ENCODE measurements at regions not wholly inside any gene's neighbourhood (a gene's known extent, or its start where the extent isn't known, plus 50 kb on each side); places are given as distances from the start of the nearest gene placed in this dataset.

DNA sequence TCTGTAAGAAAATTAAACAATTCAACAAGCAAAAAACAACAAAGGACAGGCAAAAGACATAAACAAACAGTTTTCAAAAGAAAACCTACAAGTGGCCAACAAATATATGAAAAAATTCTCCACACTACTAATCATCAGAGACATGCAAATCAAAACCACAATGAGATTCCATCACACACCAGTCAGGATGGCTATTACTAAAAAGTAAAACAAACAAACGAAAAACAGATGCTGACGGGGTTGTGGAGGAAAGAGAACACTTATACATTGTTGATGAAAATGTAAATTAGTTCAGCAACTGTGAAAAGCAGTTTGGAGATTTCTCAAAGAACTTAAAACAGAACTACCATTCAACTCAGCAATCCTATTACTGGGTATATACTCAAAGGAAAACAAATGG is 537.6 kb downstream of the HDGFL1 start:
- Histone ChIP-seq H3K27me3 (ENCODE audit: insufficient read depth in 3 of 3, low read length in 2 of 3) (no peaks in the 10 kb centered on the region), H3K9me3 (no peaks in the 10 kb centered on the region), H3K4me3 (no peak overlapping the region), H3K27ac (no peak overlapping the region), H3K4me1 (no peaks in the 10 kb centered on the region), H3K36me3 (ENCODE audit: insufficient read depth in 1 of 2, low read depth in 1 of 2) (no peaks in the 10 kb centered on the region)
- ATAC-seq = no peak
- intact Hi-C loops (cut with DNase I) = no loop called here
- WGBS, 3 donors = 78 to 86% (median 85%) methylated on average over 2 of the region's 2 CpGs
- no peak for DNase-seq
- TF ChIP-seq, protein P1, sequence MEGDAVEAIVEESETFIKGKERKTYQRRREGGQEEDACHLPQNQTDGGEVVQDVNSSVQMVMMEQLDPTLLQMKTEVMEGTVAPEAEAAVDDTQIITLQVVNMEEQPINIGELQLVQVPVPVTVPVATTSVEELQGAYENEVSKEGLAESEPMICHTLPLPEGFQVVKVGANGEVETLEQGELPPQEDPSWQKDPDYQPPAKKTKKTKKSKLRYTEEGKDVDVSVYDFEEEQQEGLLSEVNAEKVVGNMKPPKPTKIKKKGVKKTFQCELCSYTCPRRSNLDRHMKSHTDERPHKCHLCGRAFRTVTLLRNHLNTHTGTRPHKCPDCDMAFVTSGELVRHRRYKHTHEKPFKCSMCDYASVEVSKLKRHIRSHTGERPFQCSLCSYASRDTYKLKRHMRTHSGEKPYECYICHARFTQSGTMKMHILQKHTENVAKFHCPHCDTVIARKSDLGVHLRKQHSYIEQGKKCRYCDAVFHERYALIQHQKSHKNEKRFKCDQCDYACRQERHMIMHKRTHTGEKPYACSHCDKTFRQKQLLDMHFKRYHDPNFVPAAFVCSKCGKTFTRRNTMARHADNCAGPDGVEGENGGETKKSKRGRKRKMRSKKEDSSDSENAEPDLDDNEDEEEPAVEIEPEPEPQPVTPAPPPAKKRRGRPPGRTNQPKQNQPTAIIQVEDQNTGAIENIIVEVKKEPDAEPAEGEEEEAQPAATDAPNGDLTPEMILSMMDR (IDR thresholded peaks at IDR 0.05) = no peak

DNA sequence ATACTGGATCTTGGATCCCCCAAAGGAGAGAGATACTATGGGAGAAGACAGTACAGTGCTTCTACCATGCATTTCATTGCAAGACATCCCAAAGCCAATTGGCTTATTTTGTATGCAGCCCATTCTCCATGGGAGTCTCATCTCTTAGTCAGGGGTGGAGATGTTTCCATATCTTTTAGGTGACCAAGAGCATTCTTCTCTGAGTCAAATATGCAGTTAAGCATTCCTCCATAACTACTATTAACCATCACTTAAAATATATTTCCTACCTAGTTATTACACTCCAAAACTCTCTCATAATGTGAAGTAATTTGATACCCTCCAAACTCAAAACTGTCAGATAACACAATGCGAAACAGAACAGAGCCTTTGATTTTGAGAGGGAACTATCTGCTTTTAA is 542.6 kb downstream of the HDGFL1 start:
- WGBS, 3 donors = 93 to 100% (median 95%) methylated on average over 1 of the region's 1 CpG
- Histone ChIP-seq H3K4me3 (no peak overlapping the region), H3K4me1 (no peaks in the 10 kb centered on the region), H3K9me3 (peaks cover 6% of the 10 kb centered on the region), H3K27ac (no peak overlapping the region), H3K36me3 (ENCODE audit: insufficient read depth in 1 of 2, low read depth in 1 of 2) (no peaks in the 10 kb centered on the region), H3K27me3 (ENCODE audit: insufficient read depth in 3 of 3, low read length in 2 of 3) (no peaks in the 10 kb centered on the region)
- intact Hi-C loops (cut with DNase I) = no loop called here
- no peak for DNase-seq
- ATAC-seq = no peak
- TF ChIP-seq, protein P1 (IDR thresholded peaks at IDR 0.05) = no peak

DNA sequence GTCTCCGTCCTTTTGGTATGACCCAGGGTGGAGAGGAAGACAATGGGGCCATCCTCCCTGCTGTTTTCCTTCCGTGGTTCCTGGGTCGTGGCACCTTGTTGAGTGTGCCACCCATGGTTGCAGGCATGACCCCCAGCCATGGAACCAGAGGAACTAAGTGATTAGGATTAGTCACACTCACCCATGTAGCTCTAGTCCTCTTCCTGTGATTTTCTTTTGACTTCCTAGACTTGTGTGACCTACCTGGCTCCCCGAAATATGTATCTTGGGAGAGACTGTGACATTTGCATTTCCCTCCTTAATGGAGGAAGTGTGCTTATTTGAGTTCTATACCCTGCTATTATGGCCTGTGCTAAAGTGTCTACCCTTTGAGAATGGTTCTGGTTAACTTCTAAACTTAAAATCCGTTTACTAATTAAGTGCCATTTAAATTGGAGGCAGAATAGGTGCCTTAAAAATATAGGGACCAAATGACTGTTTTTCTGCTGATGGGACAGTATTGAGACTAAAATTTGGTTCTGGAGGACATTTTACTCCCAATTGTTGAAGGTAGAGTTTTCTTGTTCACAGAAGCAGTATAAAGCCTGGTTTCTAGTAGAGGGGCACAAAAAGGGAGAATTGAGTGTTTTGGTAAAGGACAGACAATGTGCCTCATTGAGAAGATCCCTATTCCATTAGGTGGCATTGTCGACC is 545.6 kb downstream of the HDGFL1 start:
- intact Hi-C loops (cut with DNase I) = no loop called here
- Histone ChIP-seq H3K27me3 (ENCODE audit: insufficient read depth in 3 of 3, low read length in 2 of 3) (no peaks in the 10 kb centered on the region), H3K9me3 (peaks cover 6% of the 10 kb centered on the region), H3K36me3 (ENCODE audit: insufficient read depth in 1 of 2, low read depth in 1 of 2) (no peaks in the 10 kb centered on the region), H3K4me1 (no peaks in the 10 kb centered on the region), H3K4me3 (no peak overlapping the region), H3K27ac (no peak overlapping the region)
- ATAC-seq (no peak), DNase-seq (no peak)
- TF ChIP-seq, protein P1 (IDR thresholded peaks at IDR 0.05) = no peak
- 70 to 77% (median 72%) methylated on average over 6 of the region's 6 CpGs for WGBS, 3 donors

DNA sequence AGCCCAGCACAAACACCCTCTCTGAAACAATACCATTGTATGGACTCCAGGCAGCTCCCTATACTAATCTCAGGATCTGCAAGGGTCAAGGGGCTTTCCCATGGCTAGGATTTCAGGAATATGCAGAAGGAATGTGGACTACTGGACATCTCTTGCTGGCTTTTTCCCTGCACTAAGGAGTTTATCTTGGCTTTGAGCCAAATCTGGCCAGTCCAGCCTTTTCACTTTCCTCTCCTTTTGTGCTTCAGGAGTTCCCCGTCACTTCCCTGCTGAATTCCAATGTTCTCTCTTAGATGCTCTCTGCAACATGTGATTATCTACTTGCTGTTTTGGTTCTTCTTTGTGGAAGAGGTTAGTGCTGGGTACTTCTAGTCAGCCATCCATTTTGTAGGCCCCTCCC is 568.2 kb downstream of the HDGFL1 start:
- Histone ChIP-seq H3K27ac (no peak overlapping the region), H3K4me1 (no peaks in the 10 kb centered on the region), H3K9me3 (peaks cover 8% of the 10 kb centered on the region), H3K4me3 (no peak overlapping the region), H3K36me3 (ENCODE audit: insufficient read depth in 1 of 2, low read depth in 1 of 2) (no peaks in the 10 kb centered on the region), H3K27me3 (ENCODE audit: insufficient read depth in 3 of 3, low read length in 2 of 3) (no peaks in the 10 kb centered on the region)
- 52 to 69% (median 59%) methylated on average over 1 of the region's 1 CpG for WGBS, 3 donors
- DNase-seq (no peak), ATAC-seq (no peak)
- TF ChIP-seq, protein P1 (IDR thresholded peaks at IDR 0.05) = no peak
- intact Hi-C loops (cut with DNase I) = no loop called here

DNA sequence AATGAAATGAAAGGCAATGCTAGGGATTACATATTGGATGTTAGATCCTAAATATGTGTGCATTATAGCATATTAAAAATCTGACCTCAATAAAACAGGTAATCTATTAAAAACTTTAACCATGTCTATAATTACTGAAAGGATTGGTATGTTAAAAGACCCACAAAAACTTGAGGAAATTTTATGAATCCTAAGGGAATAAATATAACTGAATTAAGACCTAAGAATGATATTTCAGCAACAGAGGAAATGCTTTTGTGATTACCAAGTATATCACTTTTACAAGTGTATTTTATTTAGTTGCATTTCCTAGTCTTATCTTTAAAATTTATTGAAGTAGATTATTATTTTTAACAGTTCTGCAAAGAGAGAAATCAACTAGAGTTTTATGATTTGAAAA is 571.5 kb downstream of the HDGFL1 start:
- Histone ChIP-seq H3K36me3 (ENCODE audit: insufficient read depth in 1 of 2, low read depth in 1 of 2) (no peaks in the 10 kb centered on the region), H3K27ac (no peak overlapping the region), H3K4me1 (no peaks in the 10 kb centered on the region), H3K4me3 (no peak overlapping the region), H3K9me3 (peaks cover under 1% of the 10 kb centered on the region), H3K27me3 (ENCODE audit: insufficient read depth in 3 of 3, low read length in 2 of 3) (no peaks in the 10 kb centered on the region)
- DNase-seq (no peak), ATAC-seq (no peak)
- intact Hi-C loops (cut with DNase I) = no loop called here
- TF ChIP-seq, protein P1 (IDR thresholded peaks at IDR 0.05) = no peak
